GM12891 (cell line): ENCODE measurements at regions not wholly inside any gene's neighbourhood (a gene's known extent, or its start where the extent isn't known, plus 50 kb on each side); places are given as distances from the start of the nearest gene placed in this dataset.

Experiments
- PAX5 ChIP-seq: IDR thresholded peaks from 2 replicates; pipeline ENCODE4 v1.6.1; 2011; ENCODE audit warnings: low read length, moderate library complexity, mild to moderate bottlenecking; ENCODE audit not compliant: insufficient read depth, severe bottlenecking
- POLR2A ChIP-seq: IDR thresholded peaks from 2 replicates; pipeline ENCODE4 v1.6.1; 2011; ENCODE audit warnings: low read depth, low read length, control low read depth
- POLR2AphosphoS5 ChIP-seq: IDR thresholded peaks from 2 replicates; pipeline ENCODE4 v1.6.1; 2011; ENCODE audit warnings: low read depth, low read length, control low read depth
- POU2F2 ChIP-seq: IDR thresholded peaks from 2 replicates; pipeline ENCODE4 v1.6.1; 2011; ENCODE audit warnings: low read depth, mild to moderate bottlenecking, control low read depth, low read length, moderate library complexity
- SPI1 ChIP-seq: IDR thresholded peaks from 2 replicates; pipeline ENCODE4 v1.6.1; 2011; ENCODE audit warnings: low read depth, low read length, control low read depth
- TAF1 ChIP-seq: IDR thresholded peaks from 2 replicates; pipeline ENCODE4 v1.6.1; 2011; ENCODE audit warnings: low read depth, low read length, control low read depth

GRCh38 chr15:30816430-30816829, 87.3 kb upstream of the FAN1 start:
- no peak for TF ChIP-seq TAF1
- no peak for TF ChIP-seq SPI1
- no peak for TF ChIP-seq POLR2AphosphoS5
- no peak for TF ChIP-seq POLR2A
- TF ChIP-seq PAX5, result no peak
- TF ChIP-seq POU2F2, result no peak
